ENCODE measurements at regions not wholly inside any gene's neighbourhood (a gene's known extent, or its start where the extent isn't known, plus 50 kb on each side); places are given as distances from the start of the nearest gene placed in this dataset.

DNA sequence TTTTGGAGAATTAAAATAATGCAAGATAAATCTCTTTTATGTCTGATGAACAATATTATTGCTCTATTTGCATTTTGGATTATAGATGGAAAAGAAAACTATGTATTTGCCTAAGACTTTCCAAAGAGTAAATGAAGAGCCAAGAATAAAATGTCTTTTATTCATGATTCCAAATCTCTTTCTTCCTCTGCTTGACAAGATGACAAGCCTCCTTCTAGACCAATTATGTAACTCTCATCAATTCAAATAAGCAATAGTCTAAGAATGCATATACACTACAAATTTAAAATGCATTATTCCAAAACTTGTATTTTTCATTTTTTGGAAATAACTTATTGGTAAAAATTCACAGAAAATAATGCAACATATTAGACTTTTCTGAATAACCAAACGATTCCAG, 377.3 kb downstream of the GASK1B start:
- H3K18ac ChIP-seq (ENCODE audit: low read length), result no peak overlapping the region
- no peaks in the 10 kb centered on the region for H3K4me1 ChIP-seq (ENCODE audit: control insufficient read depth in 1 of 2, insufficient read depth in 2 of 2, low read length in 2 of 2)
- no peak overlapping the region for H2BK120ac ChIP-seq (ENCODE audit: insufficient read depth, low read length, poor library complexity)
- H3K14ac ChIP-seq (ENCODE audit: low read length), result no peak overlapping the region
- no peak overlapping the region for H4K12ac ChIP-seq (ENCODE audit: low read depth, low read length)
- no peak overlapping the region for H3K23ac ChIP-seq (ENCODE audit: low read length)
- no peak overlapping the region for H2BK12ac ChIP-seq (ENCODE audit: low read length)
- H3K79me1 ChIP-seq (ENCODE audit: low read length), result no peaks in the 10 kb centered on the region
- no peak for DNase-seq
- H3K79me2 ChIP-seq (ENCODE audit: control insufficient read depth, insufficient read depth, low read length, poor library complexity), result no peaks in the 10 kb centered on the region
- H2AK5ac ChIP-seq (ENCODE audit: low read length), result no peak overlapping the region
- H4K91ac ChIP-seq (ENCODE audit: low read depth, low read length), result no peak overlapping the region
- no peak overlapping the region for H3K27ac ChIP-seq (ENCODE audit: low read depth, low read length)
- no CpG with 5 or more reads among the region's 1 CpG for WGBS (ENCODE audit: extremely low coverage, insufficient coverage, insufficient read length)
- no peaks in the 10 kb centered on the region for H3K9me3 ChIP-seq (ENCODE audit: insufficient read depth, low read depth, low read length)
- H3K9ac ChIP-seq (ENCODE audit: low read length), result no peak overlapping the region
- H4K8ac ChIP-seq (ENCODE audit: low read depth, low read length), result no peak overlapping the region
- no peaks in the 10 kb centered on the region for H3K36me3 ChIP-seq (ENCODE audit: control insufficient read depth in 1 of 2, insufficient read depth in 2 of 2, low read length in 2 of 2)
- no peak overlapping the region for H2BK5ac ChIP-seq (ENCODE audit: low read depth, low read length, poor library complexity)
- no peak overlapping the region for H3K4me2 ChIP-seq (ENCODE audit: low read length)
- no peaks in the 10 kb centered on the region for H3K27me3 ChIP-seq (ENCODE audit: insufficient read depth, low read length)
- no peak overlapping the region for H3K4me3 ChIP-seq (ENCODE audit: low read depth, low read length)
- H2AFZ ChIP-seq (ENCODE audit: insufficient read depth, low read length, poor library complexity), result no peak overlapping the region
- H3K4ac ChIP-seq (ENCODE audit: low read depth, low read length), result no peak overlapping the region

DNA sequence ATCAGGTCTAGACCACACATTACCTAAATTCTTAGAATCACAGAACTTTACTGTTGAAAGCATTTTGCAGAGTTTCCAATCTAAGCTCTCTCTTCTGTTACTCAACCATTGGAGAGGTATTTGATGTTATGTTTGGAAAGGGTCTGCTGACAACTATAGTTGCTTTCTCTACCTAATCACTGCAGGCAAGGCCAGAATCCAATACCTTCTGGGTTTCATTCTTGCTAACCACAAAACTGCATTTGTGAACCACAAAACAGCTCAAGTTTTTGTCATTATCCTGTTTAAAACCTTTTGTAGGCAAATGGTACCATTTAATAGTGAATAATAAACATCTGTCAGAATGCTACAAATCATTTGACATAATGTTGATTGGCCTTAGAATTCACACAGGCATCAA, 380.1 kb downstream of the GASK1B start:
- Histone ChIP-seq H2AFZ (ENCODE audit: insufficient read depth, low read length, poor library complexity) (no peak overlapping the region), H3K4me2 (ENCODE audit: low read length) (no peak overlapping the region), H3K36me3 (ENCODE audit: control insufficient read depth in 1 of 2, insufficient read depth in 2 of 2, low read length in 2 of 2) (no peaks in the 10 kb centered on the region), H2AK5ac (ENCODE audit: low read length) (no peak overlapping the region), H4K91ac (ENCODE audit: low read depth, low read length) (no peak overlapping the region), H3K4me3 (ENCODE audit: low read depth, low read length) (no peak overlapping the region), H3K14ac (ENCODE audit: low read length) (no peak overlapping the region), H4K8ac (ENCODE audit: low read depth, low read length) (no peak overlapping the region), H2BK5ac (ENCODE audit: low read depth, low read length, poor library complexity) (no peak overlapping the region), H3K79me1 (ENCODE audit: low read length) (no peaks in the 10 kb centered on the region), H3K27me3 (ENCODE audit: insufficient read depth, low read length) (no peaks in the 10 kb centered on the region), H4K12ac (ENCODE audit: low read depth, low read length) (no peak overlapping the region), H3K9me3 (ENCODE audit: insufficient read depth, low read depth, low read length) (no peaks in the 10 kb centered on the region), H3K9ac (ENCODE audit: low read length) (no peak overlapping the region), H2BK120ac (ENCODE audit: insufficient read depth, low read length, poor library complexity) (no peak overlapping the region), H2BK12ac (ENCODE audit: low read length) (no peak overlapping the region), H3K4ac (ENCODE audit: low read depth, low read length) (no peak overlapping the region), H3K79me2 (ENCODE audit: control insufficient read depth, insufficient read depth, low read length, poor library complexity) (no peaks in the 10 kb centered on the region), H3K18ac (ENCODE audit: low read length) (no peak overlapping the region), H3K23ac (ENCODE audit: low read length) (no peak overlapping the region), H3K27ac (ENCODE audit: low read depth, low read length) (no peak overlapping the region), H3K4me1 (ENCODE audit: control insufficient read depth in 1 of 2, insufficient read depth in 2 of 2, low read length in 2 of 2) (no peaks in the 10 kb centered on the region)
- DNase-seq, result no peak

DNA sequence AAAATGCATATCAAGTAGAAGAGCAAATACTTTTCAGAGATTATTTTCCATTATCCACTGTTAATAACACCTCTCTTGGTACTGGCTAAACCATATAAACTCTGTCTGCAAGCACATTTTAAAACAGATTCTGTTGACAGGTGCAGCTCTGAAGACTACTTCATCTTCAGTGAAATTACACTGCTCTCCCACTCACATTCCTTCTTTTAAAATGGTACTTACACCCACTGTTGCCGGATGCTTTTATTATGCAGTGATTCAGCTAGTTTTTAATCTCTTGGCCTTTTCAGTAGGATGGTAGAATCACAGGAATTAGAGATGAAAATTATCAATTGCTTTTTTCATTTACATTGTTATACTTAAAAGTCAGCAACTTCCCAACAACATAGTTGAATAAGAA, 381.6 kb downstream of the GASK1B start:
- Histone ChIP-seq H3K4ac (ENCODE audit: low read depth, low read length) (no peak overlapping the region), H3K27me3 (ENCODE audit: insufficient read depth, low read length) (no peaks in the 10 kb centered on the region), H3K4me3 (ENCODE audit: low read depth, low read length) (no peak overlapping the region), H3K4me2 (ENCODE audit: low read length) (no peak overlapping the region), H3K9ac (ENCODE audit: low read length) (no peak overlapping the region), H4K91ac (ENCODE audit: low read depth, low read length) (no peak overlapping the region), H2AFZ (ENCODE audit: insufficient read depth, low read length, poor library complexity) (no peak overlapping the region), H3K79me2 (ENCODE audit: control insufficient read depth, insufficient read depth, low read length, poor library complexity) (no peaks in the 10 kb centered on the region), H3K23ac (ENCODE audit: low read length) (no peak overlapping the region), H3K14ac (ENCODE audit: low read length) (no peak overlapping the region), H2BK120ac (ENCODE audit: insufficient read depth, low read length, poor library complexity) (no peak overlapping the region), H3K36me3 (ENCODE audit: control insufficient read depth in 1 of 2, insufficient read depth in 2 of 2, low read length in 2 of 2) (no peaks in the 10 kb centered on the region), H3K9me3 (ENCODE audit: insufficient read depth, low read depth, low read length) (no peaks in the 10 kb centered on the region), H3K4me1 (ENCODE audit: control insufficient read depth in 1 of 2, insufficient read depth in 2 of 2, low read length in 2 of 2) (no peaks in the 10 kb centered on the region), H4K8ac (ENCODE audit: low read depth, low read length) (no peak overlapping the region), H2BK5ac (ENCODE audit: low read depth, low read length, poor library complexity) (no peak overlapping the region), H3K27ac (ENCODE audit: low read depth, low read length) (no peak overlapping the region), H2AK5ac (ENCODE audit: low read length) (no peak overlapping the region), H3K79me1 (ENCODE audit: low read length) (no peaks in the 10 kb centered on the region), H4K12ac (ENCODE audit: low read depth, low read length) (no peak overlapping the region), H3K18ac (ENCODE audit: low read length) (no peak overlapping the region), H2BK12ac (ENCODE audit: low read length) (no peak overlapping the region)
- no CpG with 5 or more reads among the region's 1 CpG for WGBS (ENCODE audit: extremely low coverage, insufficient coverage, insufficient read length)
- DNase-seq, result no peak

DNA sequence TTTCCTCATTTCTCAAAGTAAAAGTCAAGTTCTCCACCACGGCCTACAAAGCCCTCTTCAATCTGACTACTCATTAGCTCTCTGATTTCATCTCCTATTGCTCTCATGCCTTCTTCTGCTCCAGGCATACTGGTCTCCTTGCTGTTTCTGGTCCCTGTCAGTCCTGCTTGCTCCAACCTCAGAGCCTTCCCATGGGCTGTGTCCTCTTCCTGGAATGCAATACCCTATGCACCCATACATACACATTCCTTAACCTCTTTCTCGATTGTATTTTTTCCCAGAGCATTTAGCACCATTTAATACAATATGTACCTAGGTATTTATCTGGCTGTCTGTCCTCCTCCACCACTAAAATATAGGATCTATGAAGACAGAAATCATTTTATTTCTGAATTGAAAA, 385.2 kb downstream of the GASK1B start:
- Histone ChIP-seq H3K79me1 (ENCODE audit: low read length) (no peaks in the 10 kb centered on the region), H3K23ac (ENCODE audit: low read length) (no peak overlapping the region), H2BK120ac (ENCODE audit: insufficient read depth, low read length, poor library complexity) (no peak overlapping the region), H3K14ac (ENCODE audit: low read length) (no peak overlapping the region), H3K4me2 (ENCODE audit: low read length) (no peak overlapping the region), H2BK5ac (ENCODE audit: low read depth, low read length, poor library complexity) (no peak overlapping the region), H3K18ac (ENCODE audit: low read length) (no peak overlapping the region), H3K4me3 (ENCODE audit: low read depth, low read length) (no peak overlapping the region), H3K9me3 (ENCODE audit: insufficient read depth, low read depth, low read length) (no peaks in the 10 kb centered on the region), H3K9ac (ENCODE audit: low read length) (no peak overlapping the region), H3K27ac (ENCODE audit: low read depth, low read length) (no peak overlapping the region), H2AK5ac (ENCODE audit: low read length) (no peak overlapping the region), H3K4ac (ENCODE audit: low read depth, low read length) (no peak overlapping the region), H4K91ac (ENCODE audit: low read depth, low read length) (no peak overlapping the region), H3K27me3 (ENCODE audit: insufficient read depth, low read length) (no peaks in the 10 kb centered on the region), H2AFZ (ENCODE audit: insufficient read depth, low read length, poor library complexity) (no peak overlapping the region), H4K12ac (ENCODE audit: low read depth, low read length) (no peak overlapping the region), H4K8ac (ENCODE audit: low read depth, low read length) (no peak overlapping the region), H3K79me2 (ENCODE audit: control insufficient read depth, insufficient read depth, low read length, poor library complexity) (no peaks in the 10 kb centered on the region), H3K36me3 (ENCODE audit: control insufficient read depth in 1 of 2, insufficient read depth in 2 of 2, low read length in 2 of 2) (no peaks in the 10 kb centered on the region), H2BK12ac (ENCODE audit: low read length) (no peak overlapping the region), H3K4me1 (ENCODE audit: control insufficient read depth in 1 of 2, insufficient read depth in 2 of 2, low read length in 2 of 2) (no peaks in the 10 kb centered on the region)
- no peak for DNase-seq
- no CpG with 5 or more reads among the region's 2 CpGs for WGBS (ENCODE audit: extremely low coverage, insufficient coverage, insufficient read length)

DNA sequence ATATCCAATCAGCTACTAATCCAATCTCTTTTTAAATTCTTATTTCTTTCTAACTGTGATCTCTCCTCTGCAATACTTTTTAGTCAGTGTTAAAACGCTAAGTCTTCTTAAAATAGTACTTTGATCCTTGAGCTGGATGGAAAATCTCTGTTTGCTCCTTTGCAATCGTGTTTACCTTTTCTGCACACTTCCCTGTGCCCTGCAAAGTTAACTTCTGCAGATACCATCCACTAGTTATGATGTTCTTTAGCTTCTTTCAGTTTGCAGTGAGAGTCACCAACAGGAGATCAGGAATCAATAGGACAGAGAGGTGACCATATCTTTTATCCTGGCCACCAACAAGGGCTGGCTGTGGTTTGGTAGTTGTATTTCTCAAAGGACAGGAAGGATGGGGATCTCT, 391.5 kb downstream of the GASK1B start:
- no peak overlapping the region for H2AK5ac ChIP-seq (ENCODE audit: low read length)
- no peak overlapping the region for H2BK5ac ChIP-seq (ENCODE audit: low read depth, low read length, poor library complexity)
- H3K4me1 ChIP-seq (ENCODE audit: control insufficient read depth in 1 of 2, insufficient read depth in 2 of 2, low read length in 2 of 2), result no peaks in the 10 kb centered on the region
- H3K79me2 ChIP-seq (ENCODE audit: control insufficient read depth, insufficient read depth, low read length, poor library complexity), result no peaks in the 10 kb centered on the region
- no peak overlapping the region for H4K8ac ChIP-seq (ENCODE audit: low read depth, low read length)
- no peak overlapping the region for H3K4me2 ChIP-seq (ENCODE audit: low read length)
- WGBS (ENCODE audit: extremely low coverage, insufficient coverage, insufficient read length), result no CpG with 5 or more reads among the region's 2 CpGs
- H3K27ac ChIP-seq (ENCODE audit: low read depth, low read length), result no peak overlapping the region
- no peak overlapping the region for H2AFZ ChIP-seq (ENCODE audit: insufficient read depth, low read length, poor library complexity)
- H3K14ac ChIP-seq (ENCODE audit: low read length), result no peak overlapping the region
- no peak overlapping the region for H2BK12ac ChIP-seq (ENCODE audit: low read length)
- H4K12ac ChIP-seq (ENCODE audit: low read depth, low read length), result no peak overlapping the region
- no peaks in the 10 kb centered on the region for H3K27me3 ChIP-seq (ENCODE audit: insufficient read depth, low read length)
- H4K91ac ChIP-seq (ENCODE audit: low read depth, low read length), result no peak overlapping the region
- H3K23ac ChIP-seq (ENCODE audit: low read length), result no peak overlapping the region
- H3K18ac ChIP-seq (ENCODE audit: low read length), result no peak overlapping the region
- H3K9me3 ChIP-seq (ENCODE audit: insufficient read depth, low read depth, low read length), result no peaks in the 10 kb centered on the region
- no peak overlapping the region for H3K4ac ChIP-seq (ENCODE audit: low read depth, low read length)
- DNase-seq, result no peak
- H3K4me3 ChIP-seq (ENCODE audit: low read depth, low read length), result no peak overlapping the region
- no peaks in the 10 kb centered on the region for H3K79me1 ChIP-seq (ENCODE audit: low read length)
- no peaks in the 10 kb centered on the region for H3K36me3 ChIP-seq (ENCODE audit: control insufficient read depth in 1 of 2, insufficient read depth in 2 of 2, low read length in 2 of 2)
- no peak overlapping the region for H2BK120ac ChIP-seq (ENCODE audit: insufficient read depth, low read length, poor library complexity)
- H3K9ac ChIP-seq (ENCODE audit: low read length), result no peak overlapping the region

All from trophoblast cell (in vitro differentiated cells and primary cell).